AG08396 (cell line): ENCODE measurements at regions not wholly inside any gene's neighbourhood (a gene's known extent, or its start where the extent isn't known, plus 50 kb on each side); places are given as distances from the start of the nearest gene placed in this dataset.

ENCODE experiments used
- DNase-seq: peaks from one replicate; pipeline ENCODE4 v3.0.0; 2012; ENCODE audit warnings: low spot score, mixed read lengths

DNA sequence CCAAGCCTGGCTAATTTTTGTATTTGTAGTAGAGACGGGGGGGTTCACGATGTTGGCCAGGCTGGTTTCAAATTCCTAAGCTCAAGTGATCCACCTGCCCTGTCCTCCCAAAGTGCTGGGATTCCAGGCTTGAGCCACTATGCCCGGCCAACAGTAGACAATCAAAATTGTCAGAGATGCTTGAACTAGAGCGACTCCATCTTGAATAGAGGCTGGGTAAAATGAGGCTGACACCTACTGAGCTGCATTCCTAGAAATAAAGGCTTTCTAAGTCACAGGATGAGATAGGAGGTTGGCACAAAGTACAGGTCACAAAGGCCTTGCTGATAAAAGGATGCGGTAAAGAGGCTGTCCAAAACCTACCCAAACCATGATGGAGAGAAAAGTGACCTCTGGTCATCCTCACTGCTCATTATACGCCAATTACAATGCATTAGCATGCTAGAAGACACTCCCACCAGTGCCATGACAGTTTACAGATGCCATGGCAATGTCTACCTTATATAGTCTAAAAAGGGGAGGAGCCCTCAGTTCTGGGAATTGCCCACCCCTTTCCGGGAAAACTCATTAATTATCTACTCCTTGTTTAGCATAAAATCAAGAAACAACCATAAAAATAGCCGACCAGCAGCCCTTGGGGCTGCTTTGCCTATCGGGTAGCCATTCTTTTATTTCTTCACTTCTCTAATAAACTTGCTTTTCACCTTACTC, 134.5 kb downstream of the BAMBI start:
- DNase-seq: no peak

DNA sequence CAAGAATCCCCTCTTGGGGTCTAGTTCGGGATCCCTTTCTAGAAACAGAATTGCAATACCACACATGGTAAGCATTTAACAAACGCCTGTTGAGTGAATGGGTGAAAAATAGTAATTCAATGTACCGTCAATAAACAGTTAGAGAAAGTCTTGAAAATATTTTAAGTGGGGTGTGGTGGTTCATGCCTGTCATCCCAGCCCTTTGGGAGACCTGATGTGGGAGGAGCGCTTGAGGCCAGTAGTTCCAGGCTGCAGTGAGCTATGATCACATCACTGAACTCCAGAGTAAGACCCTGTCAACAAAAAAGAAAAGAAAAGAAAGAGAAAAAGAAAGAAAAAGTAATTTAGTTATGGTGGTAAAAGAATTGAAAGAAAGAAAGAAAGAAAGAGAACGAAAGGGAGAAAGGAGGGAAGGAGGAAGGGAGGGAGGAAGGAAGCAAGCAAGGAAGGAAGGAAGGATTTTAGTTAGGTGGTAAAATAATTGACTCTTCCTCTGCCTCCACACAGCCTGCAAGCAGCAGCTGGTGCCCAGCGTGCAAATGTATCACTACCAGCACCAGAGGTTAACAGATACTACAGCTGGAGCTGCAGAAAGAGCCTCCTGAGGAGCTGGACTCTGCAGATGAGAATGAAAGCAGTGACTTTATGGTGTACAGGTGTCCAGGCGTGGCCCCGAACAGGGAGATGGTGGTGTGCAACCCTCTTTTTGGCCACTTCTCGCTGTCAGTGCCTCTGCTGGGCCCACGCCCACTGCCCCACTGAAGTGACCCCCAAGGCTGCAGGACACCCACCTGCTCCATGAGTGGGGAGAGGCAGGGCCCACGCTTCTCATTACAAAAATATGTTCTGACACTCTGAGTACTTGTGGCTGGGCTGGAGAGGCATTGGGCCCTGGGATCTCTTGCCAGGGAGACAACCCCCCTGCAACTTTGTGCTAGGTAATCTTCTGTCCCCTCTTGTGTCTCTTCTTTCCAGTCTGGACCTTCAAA, 135.4 kb downstream of the BAMBI start:
- no peak for DNase-seq

DNA sequence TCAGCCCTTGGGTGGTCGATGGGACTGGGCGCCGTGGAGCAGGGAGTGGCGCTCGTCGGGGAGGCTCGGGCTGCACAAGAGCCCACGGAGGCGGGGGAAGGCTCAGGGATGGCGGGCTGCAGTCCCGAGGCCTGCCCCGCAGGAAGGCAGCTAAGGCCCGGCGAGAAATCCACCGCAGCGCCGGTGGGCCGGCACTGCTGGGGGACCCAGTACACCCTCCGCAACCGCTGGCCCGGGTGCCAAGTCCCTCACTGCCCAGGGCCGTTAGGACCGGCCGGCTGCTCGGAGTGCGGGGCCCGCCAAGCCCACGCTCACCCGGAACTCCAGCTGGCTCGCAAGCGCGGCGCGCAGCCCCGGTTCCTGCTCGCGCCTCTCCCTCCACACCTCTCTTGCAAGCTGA, 138.4 kb downstream of the BAMBI start:
- no peak for DNase-seq

DNA sequence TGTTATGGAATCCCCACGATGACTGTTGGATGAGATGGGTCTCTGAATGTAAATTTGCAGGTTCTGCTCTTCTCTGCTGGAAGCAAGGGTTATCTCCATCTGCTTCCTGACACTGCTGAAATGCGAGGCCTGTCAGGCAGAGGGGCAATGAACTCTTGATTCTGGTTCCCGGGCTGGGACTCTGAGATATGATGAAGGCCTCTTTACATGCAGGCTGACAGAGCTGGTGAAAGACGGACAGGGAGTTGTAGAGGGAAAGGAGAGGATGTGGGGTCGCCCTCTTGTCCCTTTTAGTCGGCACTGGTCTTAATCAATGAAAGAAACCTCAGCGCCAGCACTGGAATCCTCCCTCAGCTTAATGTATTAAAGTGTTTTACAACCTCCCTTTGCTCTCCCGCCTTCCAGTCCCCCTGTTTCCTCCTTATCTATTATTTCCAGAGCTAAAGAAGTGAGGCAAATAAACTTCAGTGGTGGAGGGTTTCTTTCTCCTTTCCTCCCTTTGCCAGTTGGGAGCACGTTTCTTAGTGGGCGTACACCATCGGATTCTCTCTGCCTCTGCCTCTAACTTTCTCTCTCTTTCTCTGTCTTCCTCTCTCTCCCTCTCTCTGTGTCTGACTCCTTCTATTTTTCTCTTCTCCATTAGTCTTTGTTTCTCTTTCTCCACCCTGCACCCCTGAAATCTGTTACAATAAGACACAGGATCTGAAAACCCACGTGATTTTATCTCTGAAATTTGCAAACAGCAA, 145.6 kb downstream of the BAMBI start:
- no peak for DNase-seq

DNA sequence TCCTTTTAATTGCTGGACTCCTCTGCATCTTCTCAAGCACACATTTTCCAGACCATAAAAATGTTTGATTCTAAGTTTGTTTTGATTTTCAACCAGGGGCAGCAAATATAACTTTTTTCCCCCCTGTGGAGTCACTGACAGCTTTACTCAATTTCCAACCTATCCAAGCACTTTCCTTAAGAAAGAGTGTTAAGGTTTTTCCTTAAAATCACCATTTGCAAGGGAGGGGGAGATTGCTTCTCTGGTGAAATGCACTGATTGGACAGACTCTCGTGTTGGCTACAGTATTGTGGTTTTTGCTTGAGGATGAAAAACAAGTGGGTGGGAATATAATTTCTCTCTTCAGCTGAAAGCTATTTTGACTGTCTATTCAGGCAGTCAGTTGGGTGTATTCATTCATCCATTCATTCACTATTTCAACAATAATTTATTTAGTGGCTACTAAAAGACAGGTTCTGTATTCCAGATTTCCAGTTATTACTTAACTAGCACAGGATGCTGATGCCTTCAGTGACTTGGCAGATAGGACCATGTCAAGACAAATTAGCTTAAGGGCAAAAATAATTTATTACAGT, 146.3 kb downstream of the BAMBI start:
- no peak for DNase-seq

DNA sequence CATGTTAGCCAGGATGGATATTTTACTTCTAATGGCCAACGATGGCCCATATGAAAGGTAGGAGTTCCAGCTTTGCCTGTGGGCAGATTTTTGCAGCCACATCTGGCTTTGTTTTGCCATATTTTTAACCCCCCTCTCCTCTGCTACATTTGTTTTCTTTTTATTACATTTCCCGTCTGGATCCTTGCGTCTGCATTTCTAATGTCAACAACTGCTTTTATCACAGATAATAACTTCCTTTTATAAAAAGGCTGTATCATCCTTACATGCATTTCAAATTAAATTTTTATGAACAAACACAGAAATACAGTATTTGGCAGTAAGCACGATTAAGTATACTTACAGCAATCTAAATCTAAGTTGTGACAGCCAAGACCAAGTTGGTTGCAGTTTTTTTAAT, 156.0 kb downstream of the BAMBI start:
- DNase-seq: no peak

DNA sequence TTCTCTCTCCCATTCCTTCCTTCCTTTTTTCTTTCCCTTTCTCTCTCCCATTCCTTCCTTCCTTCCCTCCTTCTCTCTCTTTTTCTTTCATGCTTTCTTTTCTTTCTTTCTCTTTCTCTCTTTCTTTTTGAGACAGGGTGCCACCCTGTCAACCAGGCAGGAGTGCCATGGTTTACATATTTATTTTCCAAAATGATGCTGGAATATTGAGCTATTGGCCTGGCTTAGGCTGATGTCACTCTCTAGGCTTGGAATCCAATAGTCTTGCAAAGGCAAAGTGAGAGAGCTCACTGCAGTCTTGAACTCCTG, 159.1 kb downstream of the BAMBI start:
- DNase-seq: no peak

DNA sequence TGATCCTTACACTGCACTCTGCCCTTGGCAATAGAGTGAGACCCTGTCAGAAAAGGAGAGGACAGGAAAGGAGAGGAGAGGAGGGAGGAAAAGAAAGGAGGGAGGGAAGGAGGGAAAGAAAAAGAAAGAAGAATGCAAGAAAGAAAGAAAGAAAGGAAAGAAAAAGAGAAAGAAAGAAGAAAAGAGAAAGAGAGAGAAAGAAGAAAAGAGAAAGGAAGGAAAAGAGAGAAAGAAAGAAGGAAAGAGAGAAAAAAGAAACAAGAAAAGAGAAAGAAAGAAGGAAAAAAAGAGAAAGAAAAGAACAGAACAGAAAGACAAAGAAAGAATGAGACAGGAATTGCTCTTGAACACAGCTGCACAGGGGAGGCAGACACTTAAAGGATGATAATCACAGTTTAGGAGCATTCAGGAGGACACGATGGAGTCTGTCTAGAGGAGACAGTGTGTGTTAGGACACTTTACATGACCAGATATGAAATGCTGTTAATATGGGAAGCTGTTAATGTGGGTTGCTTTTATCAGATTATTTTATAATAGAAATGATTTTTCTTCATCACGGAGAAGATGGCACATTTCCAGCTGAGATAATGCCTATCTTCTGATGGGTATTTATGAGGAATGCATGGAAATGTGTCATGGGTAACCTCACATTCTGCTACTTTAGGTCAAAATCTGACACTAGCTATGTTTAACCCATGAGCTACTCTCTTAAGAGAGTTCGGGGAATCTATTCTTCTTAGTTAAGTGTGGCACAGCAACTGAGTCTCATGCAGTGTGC, 160.5 kb downstream of the BAMBI start:
- DNase-seq: no peak

DNA sequence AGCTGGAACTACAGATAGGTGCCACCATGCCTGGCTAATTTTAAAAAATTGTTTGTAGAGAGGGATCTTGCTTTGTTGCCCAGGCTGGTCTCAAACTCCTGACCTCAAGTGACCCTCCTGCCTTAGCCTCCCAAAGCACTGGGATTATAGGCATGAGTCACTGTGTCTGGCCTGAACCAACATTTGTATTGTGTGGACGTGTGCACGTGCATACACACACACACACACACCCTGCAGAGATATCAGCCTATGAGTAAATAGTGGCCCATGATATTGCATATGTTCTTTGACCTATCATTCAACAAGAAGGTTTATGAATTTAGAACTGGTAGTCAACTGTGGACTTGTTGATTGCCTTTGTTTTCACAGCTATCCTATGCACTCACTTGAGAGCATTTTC, 161.6 kb downstream of the BAMBI start:
- no peak for DNase-seq

DNA sequence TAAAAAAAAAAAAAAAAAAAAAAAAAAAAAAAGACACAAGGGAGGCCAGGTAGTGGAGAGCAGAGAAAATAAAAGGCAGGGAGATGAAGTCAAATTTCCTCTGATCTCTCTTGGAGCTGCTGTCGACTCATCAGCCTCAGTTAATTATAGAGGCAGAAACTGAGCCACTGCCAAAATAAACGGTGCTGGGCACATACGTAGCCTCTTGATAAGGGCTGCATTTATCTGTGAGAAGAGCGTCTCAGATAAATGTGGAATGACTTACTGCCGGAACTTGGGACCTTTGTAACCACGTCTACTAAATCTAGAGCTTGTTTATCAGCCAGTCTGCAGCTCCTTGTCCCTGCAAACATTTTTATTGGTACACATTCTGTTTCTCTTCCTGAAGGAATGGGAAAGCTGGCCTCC, 162.3 kb downstream of the BAMBI start:
- DNase-seq: no peak

DNA sequence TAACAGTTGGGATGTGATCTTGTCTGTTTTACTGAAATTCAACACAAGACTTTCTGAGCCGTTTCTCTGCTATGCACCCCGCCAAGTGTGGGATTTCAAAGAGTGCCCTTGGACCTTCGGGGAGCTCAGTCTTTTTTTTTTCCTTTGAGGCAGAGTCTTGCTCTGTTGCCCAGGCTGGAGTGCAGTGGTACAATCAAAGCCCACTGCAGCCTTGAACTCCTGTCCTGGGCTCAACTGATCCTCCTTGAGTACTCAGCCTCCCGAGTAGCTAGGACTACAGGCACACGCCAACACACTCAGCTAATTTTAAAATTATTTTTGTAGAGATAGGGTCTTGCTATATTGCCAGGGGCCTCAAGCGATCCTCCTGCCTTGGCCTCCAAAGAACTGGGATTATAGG, 162.9 kb downstream of the BAMBI start:
- no peak for DNase-seq

DNA sequence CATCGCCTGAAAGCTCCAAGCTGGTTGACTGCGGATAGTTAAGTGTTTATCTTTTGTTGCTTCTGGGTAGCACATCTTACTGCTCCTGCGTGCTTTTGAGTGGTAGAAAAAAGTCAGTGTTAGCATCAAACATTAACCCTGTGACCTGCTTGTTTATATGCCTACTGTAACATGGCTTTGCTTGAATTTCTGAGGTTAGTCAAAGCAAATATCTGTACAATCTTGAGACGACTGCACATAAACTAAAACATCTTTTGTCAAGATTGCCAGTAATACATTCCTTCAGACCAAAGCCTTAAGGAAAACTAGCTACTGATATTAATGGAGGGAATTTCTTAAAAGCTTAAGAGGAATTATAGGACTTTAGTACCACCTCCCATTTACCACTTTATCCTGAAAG, 163.7 kb downstream of the BAMBI start:
- DNase-seq: no peak

DNA sequence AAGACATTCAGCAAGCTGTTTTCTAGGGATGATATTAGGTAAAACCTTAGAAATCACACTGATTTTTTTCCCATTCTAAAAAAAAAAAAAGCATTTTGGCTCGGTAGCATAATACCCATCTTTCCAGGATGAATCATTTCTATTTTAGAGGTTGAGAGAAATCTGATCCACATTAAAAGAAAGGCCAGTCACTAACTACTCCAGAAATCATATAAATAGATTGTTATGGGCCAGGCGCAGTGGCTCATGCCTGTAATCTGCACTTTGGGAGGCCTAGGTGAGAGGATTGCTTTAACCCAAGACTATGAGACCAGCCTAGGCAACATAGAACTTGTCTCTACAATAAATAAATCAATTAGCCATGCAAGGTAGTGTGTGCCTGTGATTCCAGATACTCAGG, 164.3 kb downstream of the BAMBI start:
- peak; percentile 32 for DNase-seq

DNA sequence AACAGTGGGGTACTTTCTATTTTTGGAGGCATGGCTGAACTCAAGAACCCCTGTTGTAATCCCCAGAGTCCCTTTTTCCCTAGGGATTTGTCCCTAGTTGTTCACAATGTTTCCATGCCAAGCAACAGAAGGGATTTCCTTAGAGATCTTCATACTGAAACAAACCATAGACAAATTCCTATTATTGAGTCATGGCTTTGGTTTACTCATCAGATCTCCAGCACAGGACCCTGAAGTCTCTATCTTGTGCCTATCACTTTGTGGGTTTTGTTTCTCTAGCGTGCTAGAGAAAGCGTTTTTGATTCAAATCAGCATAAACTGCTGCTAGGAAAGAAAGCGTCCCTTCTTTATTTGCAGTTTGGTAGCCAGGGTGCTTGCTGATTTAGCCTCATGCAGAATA, 165.0 kb downstream of the BAMBI start:
- DNase-seq: peak; percentile 42

DNA sequence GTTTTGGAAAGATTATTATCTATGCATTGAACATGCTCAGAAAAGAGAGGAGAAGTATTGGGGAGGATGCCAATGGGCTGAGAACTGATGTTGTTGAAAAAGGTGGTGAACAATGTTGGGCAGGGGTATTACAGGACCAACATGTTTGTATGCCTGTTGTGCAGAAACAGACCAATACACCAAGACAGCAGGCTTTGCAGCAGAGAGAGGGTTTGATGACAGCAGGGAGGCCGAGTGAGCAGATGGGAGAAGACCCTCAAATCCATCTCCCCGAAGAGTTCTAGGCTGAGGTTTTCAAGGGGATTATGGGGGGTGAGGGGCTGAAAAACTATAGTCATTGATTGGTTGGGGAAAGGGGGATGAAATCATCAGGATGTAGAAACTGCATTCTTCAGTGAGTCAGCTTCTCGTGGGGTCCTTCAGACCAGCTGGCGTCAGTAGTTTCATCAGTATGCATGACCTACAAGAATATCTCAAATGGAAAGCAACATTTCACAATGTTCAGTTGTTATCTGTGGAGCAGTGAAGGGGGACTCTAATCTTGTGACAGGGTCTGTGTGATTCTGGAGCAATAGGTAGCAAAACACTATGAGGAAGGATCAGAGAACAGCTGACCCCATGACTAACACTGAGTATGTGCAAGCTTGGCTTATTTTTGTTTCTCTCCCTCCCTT, 167.8 kb downstream of the BAMBI start:
- DNase-seq: no peak

DNA sequence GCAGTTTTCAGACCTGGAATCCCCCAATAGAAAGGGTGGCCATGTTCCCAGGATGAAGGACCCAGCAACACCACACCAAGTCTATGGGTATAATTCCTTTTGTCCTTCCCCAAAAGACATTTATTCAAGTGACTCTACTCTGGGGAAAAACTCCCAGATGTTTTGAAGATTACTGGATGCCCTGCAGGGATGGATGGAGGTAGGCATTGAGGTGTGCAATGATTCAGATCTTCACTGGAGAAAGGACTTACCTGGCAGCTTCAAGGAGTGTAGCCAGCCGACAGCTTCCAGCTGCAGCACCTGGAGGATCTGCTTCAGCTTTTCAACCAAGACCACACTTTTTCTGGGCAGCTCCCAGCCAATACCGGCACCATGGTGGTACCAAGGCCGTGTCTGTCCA, 172.0 kb downstream of the BAMBI start:
- no peak for DNase-seq

DNA sequence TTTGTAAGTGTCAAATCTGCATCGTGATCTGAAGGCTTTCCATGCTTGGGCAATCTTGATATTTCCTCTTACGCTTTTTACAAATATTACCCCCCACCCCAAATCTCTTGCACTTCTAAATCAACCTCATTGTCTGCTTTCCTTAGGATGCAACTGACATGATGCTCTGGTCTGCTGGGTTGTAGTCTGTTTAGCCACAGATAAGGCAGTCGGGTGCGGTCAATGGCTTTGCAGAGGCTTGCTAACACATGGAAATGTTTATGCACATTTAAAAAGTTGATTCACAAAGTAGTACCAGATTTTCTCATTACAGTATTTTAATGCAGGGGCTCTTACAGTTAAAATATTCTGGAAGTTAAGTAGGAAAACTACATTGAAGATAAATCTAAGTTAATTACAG, 172.5 kb downstream of the BAMBI start:
- DNase-seq: no peak

DNA sequence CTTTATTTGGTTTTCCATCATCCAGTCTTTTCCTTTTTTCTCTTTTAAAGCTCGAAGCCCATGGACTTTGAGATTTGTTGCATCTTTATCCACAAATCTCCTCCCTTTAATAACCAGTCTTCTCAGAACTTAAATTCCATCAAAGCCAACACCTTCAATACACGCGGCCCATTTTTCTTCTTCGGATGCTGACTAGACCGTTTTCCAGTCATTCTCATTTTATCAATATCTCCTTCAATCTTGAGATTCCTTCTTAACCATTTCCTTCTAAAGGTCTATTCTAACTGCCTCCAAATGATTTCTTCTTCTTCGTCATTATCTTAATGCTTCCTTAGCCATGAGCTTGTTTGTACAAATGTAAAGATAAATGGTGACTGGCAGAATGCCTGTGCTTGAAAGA, 173.5 kb downstream of the BAMBI start:
- no peak for DNase-seq

DNA sequence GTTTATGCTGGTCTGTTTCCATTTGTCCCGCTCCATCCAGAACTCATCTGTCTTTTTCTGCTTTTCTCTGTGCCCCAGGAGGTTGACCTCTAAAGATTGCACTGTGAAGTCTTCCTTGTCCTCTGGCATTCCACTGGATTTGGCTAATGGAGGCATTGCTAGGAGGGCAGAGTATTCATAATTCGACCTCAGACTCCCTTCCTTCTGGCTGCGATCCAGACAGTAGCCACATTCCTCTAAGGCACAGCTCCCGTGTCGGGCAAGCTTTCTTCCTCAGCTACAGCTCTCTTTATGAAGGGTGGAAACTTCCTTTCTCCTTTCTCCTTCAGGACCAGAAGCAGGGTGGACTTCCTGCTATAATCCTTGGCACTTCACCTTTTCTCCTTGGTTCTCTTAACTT, 175.9 kb downstream of the BAMBI start:
- no peak for DNase-seq

DNA sequence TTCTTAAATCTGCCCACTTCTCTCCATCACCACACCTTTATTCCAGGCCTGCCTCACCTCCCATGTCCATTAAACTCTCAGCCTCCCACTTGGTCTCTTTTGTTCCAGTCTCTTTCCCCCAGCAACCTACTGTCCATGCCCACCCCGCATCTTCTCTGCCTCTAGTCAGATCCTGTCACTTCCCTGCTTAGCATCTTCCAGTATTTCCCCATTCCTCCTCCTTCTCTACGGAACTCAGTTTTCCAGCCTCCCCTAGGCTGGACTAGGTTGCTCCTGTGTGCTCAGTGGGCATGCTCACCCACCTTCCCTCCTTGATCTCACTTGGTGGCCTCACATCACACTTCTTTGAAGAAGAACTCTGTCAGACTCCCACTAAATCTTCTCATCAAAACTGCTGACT, 179.8 kb downstream of the BAMBI start:
- no peak for DNase-seq

DNA sequence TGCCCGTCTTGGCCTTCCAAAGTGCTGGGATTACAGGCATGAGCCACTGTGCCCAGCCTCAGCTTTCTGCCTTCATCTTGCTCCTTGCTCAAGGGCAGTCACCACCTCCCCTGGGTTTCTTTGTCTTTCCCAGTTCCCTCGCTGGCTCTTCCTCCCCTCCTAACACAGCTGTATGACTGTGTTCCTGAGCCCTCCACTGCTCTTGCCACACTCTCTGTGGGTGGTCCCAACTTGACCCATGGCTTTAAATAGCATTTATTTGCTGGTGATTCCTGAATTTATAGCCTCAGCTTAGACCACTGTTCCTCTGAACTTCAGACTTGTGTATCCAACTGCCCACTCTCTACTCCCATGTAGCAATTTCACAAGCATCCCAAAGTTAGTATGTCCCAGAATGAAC, 181.3 kb downstream of the BAMBI start:
- no peak for DNase-seq
